Fibroblast of skin of abdomen (primary cell): ENCODE measurements at regions not wholly inside any gene's neighbourhood (a gene's known extent, or its start where the extent isn't known, plus 50 kb on each side); places are given as distances from the start of the nearest gene placed in this dataset.

Experiments
- DNase-seq: peaks from one replicate; pipeline ENCODE4 v3.0.0-alpha.2; 2013

DNA sequence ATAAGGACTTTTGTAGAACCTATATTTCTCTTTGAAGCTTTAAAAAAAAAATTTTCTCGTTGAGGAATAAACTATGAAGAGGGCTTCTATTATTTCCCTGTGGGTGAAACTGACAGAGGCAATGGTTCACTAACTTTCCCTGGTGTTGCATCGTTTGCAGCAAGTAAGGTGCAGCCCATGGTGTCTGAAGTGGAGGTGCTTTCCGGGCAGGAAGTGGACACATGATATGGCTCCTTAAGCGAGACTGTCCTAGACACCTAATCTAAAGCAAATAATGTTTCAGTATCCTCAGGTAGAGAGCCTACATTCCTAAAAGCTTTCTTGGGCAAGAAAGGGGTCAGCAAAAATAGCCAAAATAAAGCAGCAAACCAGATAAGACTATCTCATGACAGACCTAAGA lies 437.6 kb upstream of the ARGLU1 start:
- no peak for DNase-seq

DNA sequence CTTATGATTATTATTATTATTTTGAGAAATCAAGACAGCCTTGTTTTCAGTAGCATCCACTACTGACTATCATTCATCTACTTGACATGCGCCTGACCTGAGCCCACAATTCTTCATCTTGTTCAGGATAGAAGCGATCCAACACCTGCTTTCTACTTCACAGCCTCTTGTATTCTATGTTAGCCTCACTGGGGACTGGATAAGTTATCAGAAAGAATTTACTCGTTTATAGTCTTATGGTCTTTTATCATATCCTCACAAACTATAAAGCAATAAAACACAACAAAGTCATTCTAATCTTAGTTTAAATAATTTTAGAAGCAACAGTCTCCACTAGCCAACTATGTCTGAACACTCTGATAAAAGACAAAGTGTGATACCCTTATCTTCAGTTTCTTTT lies 436.0 kb upstream of the ARGLU1 start:
- no peak for DNase-seq

DNA sequence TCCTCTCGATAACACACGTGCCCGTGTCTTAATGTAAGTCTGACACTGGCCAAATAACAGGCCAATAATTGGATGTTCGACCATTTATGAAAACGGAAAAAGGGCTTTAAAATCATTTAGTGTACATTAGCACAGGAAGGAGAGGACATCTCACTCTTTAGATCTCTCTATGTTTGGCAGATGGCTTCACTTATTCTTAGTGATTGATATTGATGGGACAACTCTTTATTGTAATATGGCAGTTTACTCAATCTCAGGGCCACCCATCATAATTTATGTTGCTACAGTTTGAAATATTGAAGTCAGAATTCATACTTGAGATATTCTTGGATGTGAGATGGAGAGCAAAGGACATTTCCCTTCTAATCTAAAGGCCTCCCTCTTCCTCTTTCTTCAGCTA lies 430.7 kb upstream of the ARGLU1 start:
- no peak for DNase-seq

DNA sequence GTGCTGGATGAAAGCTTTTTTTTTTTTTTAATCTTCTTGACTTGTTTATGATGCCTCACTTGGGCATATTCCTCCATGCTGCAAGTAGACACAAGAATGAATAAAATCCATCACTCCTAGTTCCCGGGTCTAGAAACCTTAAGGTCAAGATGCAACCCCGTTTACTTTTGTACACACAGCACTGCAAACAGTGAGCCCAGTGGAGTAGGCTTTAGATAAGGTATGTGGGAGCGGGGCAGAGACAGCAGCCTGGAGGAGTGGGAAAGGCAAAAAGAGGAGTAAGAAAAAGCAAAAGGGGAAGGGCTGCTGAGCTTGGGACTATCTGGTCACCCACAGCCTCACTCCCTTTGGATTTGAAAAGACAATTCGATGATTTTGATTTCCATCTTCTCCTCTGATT lies 429.8 kb upstream of the ARGLU1 start:
- DNase-seq = no peak

DNA sequence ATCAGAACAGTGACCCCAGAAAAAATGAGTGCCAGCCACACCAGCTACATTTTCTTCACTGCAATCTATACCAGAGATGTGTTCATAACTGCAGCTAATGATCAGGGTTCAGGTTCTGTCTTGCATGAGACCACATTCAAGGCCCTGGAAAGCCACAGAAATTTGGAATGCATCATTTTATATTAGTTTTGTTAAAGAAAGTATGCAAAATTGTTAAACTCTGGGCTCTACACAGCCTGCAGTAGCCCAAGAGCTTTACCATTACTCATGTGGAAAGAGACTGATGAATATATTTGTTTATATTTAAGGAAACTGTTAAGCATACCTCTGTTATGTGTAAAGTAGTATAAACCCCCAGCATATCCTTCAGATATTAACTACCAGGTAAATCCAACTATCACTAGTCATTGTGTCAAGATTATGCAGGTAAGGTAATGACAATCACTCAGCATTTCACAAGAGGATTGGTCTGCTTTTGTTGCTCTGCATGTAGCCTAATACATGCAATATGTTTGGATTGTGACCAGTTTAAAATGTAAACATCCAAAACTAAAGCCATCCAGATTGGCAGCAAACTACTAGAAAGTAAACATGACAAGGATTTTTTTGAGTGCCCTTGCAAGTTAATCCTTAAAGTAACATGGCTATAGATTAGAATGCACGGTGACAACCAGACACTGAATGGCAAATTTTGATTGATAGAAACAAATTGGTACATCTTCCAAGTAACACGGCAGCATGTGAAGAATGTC lies 429.1 kb upstream of the ARGLU1 start:
- peak; percentile 47 for DNase-seq

DNA sequence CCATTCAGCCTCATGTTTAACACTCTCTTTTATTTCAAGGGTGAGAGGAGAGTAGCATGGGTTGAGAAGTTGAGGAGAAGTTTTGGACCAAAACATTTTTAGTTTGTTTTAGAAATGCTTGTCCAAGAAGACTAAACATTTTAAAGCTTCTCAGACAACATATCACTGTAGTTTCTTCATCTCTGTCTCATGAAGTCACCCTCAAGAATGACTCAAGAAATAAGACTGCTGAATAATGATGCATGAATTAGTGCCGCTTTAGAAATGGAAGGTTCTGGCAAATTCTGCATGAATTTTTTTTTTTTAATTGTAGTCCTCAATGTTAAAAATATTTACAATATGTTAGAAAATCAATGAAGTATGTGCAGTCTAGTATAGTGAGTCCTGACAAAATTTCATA lies 422.7 kb upstream of the ARGLU1 start:
- peak; percentile 51 for DNase-seq

DNA sequence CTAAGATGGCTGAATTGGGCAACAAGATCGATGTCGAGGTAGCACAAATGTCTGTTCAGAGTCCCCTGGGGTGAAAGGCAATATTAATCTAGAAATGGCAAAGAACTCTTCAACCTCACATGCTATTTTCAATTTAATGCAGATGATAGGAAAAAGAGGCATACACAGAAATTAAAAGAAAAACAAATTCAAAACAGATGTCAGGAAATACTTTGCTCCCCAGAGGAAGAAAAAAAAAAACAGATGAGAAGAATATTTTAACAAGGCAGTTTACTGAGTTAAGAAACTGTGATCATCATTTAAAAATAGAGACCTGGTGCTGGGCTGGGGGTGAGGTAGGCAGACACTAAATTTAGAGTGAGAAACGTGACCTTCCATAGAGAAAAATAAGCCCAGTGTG lies 421.9 kb upstream of the ARGLU1 start:
- peak; percentile 59 for DNase-seq

DNA sequence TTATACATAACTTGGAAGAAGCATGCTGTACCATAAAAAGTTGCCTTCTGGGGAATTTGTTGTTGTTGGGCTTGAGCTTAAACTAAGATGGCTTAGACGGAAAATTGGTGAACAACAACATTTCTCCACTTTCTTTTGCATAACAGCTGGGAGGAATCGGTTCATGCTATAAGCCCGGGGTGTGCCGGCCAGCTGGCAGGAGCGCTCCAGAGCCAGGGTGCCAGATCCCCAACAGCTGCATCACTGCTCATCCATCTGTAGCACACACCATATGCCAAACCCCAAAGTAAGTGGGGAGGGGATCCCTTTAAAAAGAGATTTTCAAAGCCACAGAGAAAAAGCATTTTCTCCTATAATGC lies 419.5 kb upstream of the ARGLU1 start:
- DNase-seq = no peak

DNA sequence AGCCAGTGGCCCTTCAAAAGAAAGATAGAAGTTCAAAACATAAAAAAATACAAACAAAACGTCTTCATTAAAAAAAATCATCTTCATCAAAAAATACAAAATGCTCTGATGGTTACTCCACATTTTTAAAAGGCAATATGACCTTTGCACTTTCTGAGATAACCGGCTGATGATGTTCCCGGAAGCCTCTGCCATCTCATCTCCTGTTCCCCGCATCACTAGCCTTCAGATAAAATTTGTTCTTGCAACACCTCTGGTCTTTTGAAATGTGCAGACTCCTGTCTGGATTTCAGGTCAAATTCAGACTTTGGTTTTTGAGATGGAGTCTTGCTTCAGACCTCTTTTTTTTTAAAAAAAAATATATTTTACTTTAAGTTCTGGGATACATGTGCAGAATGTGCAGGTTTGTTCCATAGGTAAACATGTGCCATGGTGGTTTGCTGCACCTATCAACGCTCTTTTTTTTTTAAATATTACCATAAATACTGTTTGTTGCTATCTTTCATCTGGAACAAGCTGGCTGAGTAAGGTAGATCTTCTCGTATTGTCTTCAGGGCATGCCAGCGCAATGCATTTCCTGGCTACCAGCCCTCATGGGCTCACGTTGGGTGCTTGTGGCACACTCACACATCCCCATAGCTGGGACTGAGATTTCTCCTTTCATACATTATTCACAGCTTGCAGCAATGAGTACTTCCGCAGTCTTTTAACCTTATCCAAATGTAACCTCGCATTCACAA lies 418.9 kb upstream of the ARGLU1 start:
- DNase-seq = peak; percentile 8

DNA sequence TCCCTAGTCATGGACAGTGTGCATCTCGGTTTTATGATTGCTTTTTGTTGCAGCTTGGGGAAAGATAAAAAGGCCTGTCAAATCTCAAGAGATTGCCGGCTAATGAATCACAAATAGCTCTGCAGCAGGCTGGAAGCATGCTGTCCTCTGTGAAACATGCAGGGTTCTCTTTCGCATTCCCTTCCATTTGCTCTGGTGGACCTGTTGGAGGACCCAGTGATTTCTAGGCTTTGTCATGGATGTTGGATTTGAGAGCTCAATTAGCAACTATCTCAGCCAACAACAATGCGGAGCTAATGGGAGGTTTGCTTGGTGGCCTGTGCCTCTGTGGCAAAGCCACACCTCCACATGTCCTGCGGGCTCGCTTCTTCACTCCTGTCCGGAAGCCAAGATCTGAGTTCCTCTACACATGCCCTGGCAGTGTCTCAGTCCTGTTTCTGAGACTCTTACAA lies 418.1 kb upstream of the ARGLU1 start:
- DNase-seq = peak; percentile 64

DNA sequence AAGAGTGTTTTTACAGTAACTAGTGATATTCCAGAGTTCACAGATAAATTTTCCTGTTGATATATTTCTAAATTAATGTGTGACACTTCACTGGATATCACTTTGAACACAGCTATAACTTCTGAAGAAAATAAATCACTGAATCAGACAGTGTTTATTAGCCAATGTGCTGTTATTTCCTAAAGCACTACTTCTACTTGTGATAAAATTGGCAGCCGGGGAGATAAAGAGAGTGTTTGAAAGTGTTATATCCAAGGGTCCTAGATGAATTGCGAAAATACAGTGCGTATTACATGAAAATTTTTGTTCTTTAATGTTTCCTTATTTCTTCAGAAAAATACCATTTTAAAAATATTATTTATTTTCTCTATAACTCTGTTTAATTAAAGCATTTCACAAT lies 417.5 kb upstream of the ARGLU1 start:
- no peak for DNase-seq

DNA sequence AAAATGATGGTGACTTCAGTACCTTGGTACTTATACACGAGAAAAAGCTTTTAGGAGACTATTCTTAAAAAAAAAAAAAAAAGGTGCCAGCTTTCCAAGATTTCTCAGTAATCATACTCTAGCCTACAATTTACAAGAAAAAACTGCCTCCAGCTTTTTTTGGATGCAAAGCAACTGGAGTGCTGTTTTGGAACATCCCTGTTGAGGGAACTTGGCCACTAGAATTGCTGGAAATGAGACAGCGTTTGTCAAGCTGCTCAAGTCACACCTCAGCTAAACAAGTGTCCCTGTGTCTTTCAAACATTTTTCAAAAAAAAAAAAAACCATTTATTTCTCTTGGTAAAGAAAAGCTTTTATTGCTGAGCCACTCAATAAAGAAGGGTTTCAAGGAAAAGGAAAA lies 413.1 kb upstream of the ARGLU1 start:
- no peak for DNase-seq

DNA sequence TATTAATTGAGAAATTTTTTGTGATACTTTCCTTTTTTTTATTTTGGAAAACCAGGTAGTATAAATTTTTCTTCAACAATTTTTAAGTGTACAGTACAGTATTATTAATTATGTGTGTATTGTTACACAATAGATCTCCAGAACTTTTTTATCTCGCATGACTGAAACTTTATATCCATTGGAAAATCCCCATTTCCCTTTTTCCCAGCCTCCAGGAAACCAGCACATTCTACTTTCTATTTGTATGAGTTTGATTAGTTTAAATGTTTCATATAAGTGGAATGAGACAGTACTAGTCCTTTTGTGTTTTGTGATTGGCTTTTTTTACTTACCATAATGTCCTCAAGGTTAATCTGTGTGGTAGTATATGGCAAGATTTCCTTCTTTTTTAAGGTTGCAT lies 399.5 kb upstream of the ARGLU1 start:
- no peak for DNase-seq

DNA sequence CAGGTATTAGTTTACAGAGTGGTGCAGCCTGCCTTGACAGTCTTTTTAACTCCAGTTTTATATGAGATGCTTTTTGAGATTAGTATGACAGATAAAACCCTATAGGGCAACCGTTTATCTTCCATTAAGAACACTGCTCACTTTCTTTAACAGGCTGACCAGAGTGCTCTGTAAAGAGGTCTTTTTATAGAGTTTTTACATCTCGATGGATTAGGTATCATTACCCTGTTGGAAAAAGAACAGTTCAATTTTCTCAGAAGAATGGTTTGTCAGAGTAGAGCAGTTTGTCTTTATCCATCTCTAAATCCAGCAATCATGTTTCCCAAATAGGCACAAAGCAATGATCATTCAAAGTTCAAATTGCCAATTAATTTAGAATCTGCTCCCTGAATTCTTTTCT lies 395.2 kb upstream of the ARGLU1 start:
- DNase-seq = no peak

DNA sequence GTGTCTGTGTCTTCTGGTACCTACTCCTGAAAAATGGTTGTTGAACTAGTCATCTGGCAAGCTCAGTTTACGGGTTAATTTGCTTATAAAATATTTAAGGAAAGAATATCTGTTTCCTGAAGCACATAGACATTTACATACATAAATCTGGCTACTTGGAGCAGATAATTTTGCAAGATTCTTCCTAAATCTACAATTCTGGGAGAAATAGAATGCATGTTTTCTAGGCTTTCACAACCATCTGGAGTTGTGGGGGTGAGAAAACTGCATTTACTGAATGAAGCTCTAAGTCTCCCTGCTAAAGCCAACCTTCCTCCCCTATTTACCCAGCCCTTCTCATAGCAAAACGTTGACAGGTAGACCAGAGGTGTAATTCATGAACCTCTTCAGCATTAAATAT lies 393.7 kb upstream of the ARGLU1 start:
- no peak for DNase-seq

DNA sequence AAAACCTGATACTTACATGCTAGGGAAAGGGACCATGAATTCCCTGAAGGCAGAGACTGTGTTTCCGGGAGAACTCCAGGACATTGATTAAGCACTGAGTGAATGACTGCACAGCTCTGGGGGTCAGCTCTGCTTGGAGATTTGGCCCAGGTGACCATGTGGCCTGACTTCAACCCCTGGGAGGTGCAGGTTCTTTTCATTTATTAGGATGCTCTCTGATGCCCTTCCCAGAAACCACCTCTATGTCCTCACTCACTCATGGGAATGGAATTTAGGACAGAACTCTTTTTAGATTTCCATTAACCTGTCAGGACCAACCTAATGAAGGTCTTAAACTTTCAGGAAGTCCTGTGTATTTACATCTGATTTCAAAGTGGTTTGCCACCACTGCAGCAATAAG lies 393.3 kb upstream of the ARGLU1 start:
- DNase-seq = no peak

DNA sequence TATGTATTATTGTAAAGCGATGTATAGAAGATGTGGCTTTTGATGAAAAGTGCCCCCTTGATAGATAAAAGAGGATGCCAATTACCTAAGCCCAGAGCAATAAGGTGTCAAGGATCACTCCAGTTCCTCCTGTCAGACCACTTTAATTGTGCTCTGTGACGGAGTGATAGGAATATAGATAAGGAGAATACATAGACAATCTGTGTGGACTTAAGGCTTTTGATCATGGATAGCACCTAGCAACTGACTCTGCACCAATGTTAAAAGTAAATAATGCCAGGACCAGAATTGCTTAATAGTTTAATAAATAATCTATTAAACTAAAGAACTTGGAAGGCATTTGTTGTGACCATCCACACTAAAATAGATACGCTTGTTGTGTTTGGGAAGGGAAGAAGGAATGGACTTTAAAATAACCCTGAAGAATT lies 390.7 kb upstream of the ARGLU1 start:
- no peak for DNase-seq

DNA sequence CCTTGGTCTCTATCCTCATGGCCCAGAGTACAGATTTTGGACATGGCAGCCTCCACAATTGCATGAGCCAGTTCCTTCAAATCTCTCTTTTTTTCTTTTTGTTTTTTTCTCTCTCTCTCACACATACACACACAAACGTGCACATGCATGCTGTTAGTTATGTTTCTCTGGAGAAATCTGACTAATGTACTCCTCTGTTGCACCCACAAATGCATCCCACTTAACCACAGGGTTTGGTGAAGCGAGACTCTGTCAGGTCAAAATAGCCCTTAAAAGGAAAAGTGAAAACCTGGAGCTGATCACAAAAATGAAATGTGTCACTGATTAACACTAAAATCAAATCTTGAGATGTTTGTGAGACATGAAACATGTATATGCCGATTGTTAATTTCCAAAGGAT lies 374.6 kb upstream of the ARGLU1 start:
- DNase-seq = no peak

DNA sequence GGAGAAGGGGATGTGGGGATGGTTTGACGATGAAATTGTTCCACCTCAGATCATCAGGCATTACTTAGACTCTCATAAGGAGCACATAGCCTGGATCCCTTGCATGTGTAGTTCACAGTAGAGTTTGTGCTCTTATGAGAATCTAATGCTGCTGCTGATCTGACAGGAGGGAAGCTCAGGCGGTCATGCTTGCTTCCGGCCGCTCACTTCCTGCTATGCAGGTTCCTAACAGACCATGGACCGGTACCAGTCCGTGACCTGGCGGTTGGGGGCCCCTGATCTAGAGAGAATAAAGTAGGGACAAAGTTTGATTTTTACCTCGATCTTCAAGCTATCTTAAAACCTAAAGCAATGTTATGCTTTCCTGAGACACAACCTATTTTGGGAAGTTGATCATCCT lies 373.8 kb upstream of the ARGLU1 start:
- DNase-seq = no peak

DNA sequence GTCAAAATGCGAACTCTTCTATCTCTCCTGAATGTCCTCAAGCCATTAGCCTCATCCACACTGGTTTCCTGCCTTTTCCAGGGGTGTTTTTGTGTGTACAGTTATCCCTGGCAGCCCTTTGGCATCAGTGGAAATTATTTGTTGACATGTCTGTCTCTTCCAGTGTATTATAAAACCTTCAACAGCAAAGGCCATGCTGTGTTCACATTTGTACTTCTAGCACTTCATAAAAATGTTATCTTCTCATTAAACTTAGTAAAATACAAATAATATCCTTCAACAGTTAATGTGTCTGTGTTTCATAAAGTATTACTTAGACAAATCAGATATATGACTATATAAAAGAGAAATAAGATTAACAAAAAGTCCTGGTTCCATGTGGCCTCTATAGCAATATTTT lies 359.5 kb upstream of the ARGLU1 start:
- no peak for DNase-seq

DNA sequence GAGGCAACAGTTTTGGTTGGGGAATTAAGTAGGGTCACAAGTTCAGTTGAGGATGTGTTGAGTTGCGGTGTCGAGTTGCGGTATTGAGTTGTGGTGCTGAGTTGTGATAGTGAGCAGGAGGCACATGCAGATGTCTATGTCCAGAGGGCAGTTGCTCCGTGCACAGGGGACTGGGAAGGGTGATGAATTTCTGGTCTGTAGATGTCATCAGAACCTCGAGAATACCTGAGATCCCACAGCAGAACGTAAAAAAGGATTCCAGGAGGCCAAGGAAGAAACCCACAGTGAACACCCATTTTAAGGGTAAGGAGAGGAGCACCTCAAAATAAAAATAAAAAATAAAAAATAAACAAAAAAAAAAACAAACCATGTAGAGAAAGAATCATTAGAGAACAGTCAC lies 354.4 kb upstream of the ARGLU1 start:
- no peak for DNase-seq

DNA sequence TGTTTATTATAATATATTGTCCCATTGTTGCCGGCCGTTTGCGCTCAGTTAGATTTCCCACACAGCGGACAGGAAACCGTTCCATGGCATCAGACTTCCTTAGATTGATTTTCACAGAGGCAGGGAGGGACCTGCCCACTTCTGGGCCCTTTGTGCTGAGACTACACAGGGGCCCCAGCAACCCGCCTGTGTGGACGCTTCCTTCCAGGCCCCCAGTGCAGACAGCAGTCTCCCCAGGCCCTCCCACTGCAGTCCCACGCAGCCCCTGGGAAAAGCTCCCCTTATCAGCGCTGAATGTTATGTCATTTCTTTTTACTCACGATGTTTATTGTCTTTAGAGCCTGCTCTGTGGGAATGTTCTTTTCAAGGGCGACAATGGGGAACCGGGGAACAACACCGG lies 351.7 kb upstream of the ARGLU1 start:
- no peak for DNase-seq

DNA sequence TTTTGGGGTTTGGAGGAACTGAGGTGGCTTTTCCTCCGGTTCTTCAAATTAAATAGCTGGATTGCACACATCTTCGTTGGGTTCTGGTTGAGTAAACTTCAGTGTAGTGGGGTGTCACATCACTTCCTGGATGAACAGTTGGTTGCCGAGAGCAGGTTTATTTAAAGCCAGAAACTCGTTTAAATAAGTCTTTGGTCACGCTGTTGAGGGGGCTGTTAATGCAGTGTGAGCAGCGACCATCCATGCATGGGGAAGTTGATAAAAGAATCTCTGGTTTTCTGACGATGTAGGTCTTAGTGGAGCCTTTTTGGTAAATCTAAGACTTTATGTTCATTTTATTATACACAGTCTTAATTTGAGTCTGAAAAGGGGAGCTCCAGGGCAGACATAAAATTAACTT lies 351.2 kb upstream of the ARGLU1 start:
- DNase-seq = no peak

DNA sequence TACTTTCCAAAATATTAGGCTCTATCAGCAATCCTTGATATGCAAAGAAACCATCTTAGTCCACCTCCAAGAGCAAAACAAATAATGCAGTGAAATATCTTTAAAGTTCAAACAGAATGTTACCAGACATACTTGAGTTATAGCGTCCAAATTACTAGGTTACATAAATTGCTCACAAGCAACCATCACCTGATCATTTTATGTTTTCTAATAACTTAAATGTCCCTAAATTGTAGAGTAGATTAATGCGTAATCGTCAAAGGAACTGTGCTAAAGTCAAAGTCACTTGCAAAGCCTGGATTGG lies 350.6 kb upstream of the ARGLU1 start:
- DNase-seq = no peak
